ENCODE measurements at regions not wholly inside any gene's neighbourhood (a gene's known extent, or its start where the extent isn't known, plus 50 kb on each side); places are given as distances from the start of the nearest gene placed in this dataset.

- TF ChIP-seq CTCF (IDR thresholded peaks at IDR 0.05 in 2 of 3, conservative IDR thresholded peaks at IDR 0.05 in 1 of 3; ENCODE audit: borderline replicate concordance in 1 of 3, insufficient read depth in 1 of 3, low read depth in 2 of 3, low read length in 2 of 3) (no peak), RAD21 (IDR thresholded peaks at IDR 0.05; ENCODE audit: low read depth) (no peak), CBX3 (IDR thresholded peaks at IDR 0.05; ENCODE audit: low read depth) (no peak), EZH2phosphoT487 (IDR thresholded peaks at IDR 0.05; ENCODE audit: borderline replicate concordance) (no peak), EZH2 (IDR thresholded peaks at IDR 0.05) (no peak), JUND (IDR thresholded peaks at IDR 0.05) (no peak), POLR2A (IDR thresholded peaks at IDR 0.05; ENCODE audit: borderline replicate concordance, extremely low read depth, insufficient read depth, insufficient read length) (no peak), YY1 (IDR thresholded peaks at IDR 0.05; ENCODE audit: extremely low read depth, insufficient replicate concordance, low read depth, low read length) (no peak), MAX (IDR thresholded peaks at IDR 0.05) (no peak), ZFX (IDR thresholded peaks at IDR 0.05) (no peak), ELF1 (IDR thresholded peaks at IDR 0.05; ENCODE audit: borderline replicate concordance, low read depth) (no peak), TCF7L2 (IDR thresholded peaks at IDR 0.05; ENCODE audit: borderline replicate concordance, extremely low read depth, insufficient read depth, insufficient read length) (no peak), REST (IDR thresholded peaks at IDR 0.05; ENCODE audit: low read depth) (no peak), SP1 (IDR thresholded peaks at IDR 0.05; ENCODE audit: low read depth) (no peak)
Observed at GRCh38 chr11:45723397-45723796, 58.0 kb upstream of the CHST1 start.
